ENCODE measurements at regions not wholly inside any gene's neighbourhood (a gene's known extent, or its start where the extent isn't known, plus 50 kb on each side); places are given as distances from the start of the nearest gene placed in this dataset.

DNA sequence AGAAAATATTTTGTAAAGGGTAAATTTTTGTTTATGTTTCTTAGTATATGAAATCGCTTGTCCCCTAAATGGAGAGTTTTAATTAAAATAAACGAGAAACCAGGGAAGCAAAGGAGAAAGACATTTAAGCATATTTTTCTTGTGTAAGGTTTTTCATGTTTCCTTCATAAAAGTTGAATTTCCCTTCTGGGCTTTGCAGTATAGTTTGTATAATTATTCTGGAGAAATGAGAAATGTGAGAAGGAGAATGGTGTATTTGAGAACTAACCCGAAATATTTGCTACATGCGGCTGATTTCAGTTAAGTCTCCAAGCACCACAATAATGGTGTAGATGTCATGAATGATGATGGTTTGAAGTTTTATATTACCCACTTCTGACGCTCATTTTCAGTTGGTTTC lies 307.7 kb upstream of the SEL1L start:
- Histone ChIP-seq H3K36me3 (ENCODE audit: insufficient read depth, low read length) (no peaks in the 10 kb centered on the region), H3K27me3 (ENCODE audit: control insufficient read depth in 1 of 2, insufficient read depth in 2 of 2, low read length in 2 of 2) (no peaks in the 10 kb centered on the region), H3K4me3 (ENCODE audit: low read length) (no peak overlapping the region), H3K27ac (ENCODE audit: low read depth in 1 of 2, low read length in 2 of 2) (no peak overlapping the region), H3K9me3 (ENCODE audit: control insufficient read depth in 1 of 2, insufficient read depth in 1 of 2, low read length in 2 of 2) (peaks cover 2 to 6% of the 10 kb centered on the region in 2 experiments), H3K4me1 (ENCODE audit: insufficient read depth, low read length) (no peaks in the 10 kb centered on the region)
- intact Hi-C loops (cut with DNase I, micrococcal nuclease), result no loop called here
- H3K36me3 Mint-ChIP-seq (ENCODE audit: low read depth), result no peaks in the 10 kb centered on the region
- ChIA-PET CTCF (no interaction called here), POLR2A (no interaction called here)
- no peaks in the 10 kb centered on the region for H3K27me3 Mint-ChIP-seq
- no peak for ATAC-seq (ENCODE audit: poor library complexity)
- no peaks in the 10 kb centered on the region for H3K4me1 Mint-ChIP-seq (ENCODE audit: low read depth)
- peaks cover 13% of the 10 kb centered on the region for H3K9me3 Mint-ChIP-seq
- no peak overlapping the region for H3K4me3 Mint-ChIP-seq
- DNase-seq, result no peak
- TF ChIP-seq, protein P1, sequence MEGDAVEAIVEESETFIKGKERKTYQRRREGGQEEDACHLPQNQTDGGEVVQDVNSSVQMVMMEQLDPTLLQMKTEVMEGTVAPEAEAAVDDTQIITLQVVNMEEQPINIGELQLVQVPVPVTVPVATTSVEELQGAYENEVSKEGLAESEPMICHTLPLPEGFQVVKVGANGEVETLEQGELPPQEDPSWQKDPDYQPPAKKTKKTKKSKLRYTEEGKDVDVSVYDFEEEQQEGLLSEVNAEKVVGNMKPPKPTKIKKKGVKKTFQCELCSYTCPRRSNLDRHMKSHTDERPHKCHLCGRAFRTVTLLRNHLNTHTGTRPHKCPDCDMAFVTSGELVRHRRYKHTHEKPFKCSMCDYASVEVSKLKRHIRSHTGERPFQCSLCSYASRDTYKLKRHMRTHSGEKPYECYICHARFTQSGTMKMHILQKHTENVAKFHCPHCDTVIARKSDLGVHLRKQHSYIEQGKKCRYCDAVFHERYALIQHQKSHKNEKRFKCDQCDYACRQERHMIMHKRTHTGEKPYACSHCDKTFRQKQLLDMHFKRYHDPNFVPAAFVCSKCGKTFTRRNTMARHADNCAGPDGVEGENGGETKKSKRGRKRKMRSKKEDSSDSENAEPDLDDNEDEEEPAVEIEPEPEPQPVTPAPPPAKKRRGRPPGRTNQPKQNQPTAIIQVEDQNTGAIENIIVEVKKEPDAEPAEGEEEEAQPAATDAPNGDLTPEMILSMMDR (IDR thresholded peaks at IDR 0.05), result no peak
- H3K27ac Mint-ChIP-seq, result no peak overlapping the region

DNA sequence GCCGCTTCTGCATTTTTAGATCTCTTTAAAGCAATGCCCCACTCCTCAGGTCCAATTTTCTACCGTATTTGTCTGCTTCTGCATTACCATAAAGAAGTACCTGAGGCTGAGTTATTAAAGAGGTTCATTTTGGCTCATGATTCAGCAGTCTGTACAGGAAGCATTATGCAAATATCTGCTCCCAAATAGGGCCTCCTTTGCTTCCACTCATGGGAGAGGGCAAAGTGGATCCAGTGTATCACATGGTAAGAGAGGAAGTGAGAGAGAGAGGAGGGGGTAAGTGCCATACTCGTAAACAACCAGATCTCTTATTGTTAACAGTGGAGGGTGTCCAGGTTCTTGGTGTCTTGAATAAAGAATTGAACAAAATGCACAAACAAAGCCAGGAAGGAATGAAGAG lies 316.1 kb upstream of the SEL1L start:
- no peak overlapping the region for H3K27ac ChIP-seq (ENCODE audit: low read depth in 1 of 2, low read length in 2 of 2)
- ChIA-PET CTCF (no interaction called here), POLR2A (no interaction called here)
- no peaks in the 10 kb centered on the region for H3K36me3 Mint-ChIP-seq (ENCODE audit: low read depth)
- H3K27me3 Mint-ChIP-seq, result no peaks in the 10 kb centered on the region
- no peak overlapping the region for H3K4me3 ChIP-seq (ENCODE audit: low read length)
- H3K4me1 ChIP-seq (ENCODE audit: insufficient read depth, low read length), result no peaks in the 10 kb centered on the region
- H3K4me3 Mint-ChIP-seq, result no peak overlapping the region
- TF ChIP-seq, protein P1 (IDR thresholded peaks at IDR 0.05), result no peak
- H3K27ac Mint-ChIP-seq, result no peak overlapping the region
- H3K9me3 Mint-ChIP-seq, result peaks cover 18% of the 10 kb centered on the region
- intact Hi-C loops (cut with DNase I, micrococcal nuclease), result no loop called here
- H3K36me3 ChIP-seq (ENCODE audit: insufficient read depth, low read length), result no peaks in the 10 kb centered on the region
- peaks cover 0 to 8% of the 10 kb centered on the region in 2 experiments for H3K9me3 ChIP-seq (ENCODE audit: control insufficient read depth in 1 of 2, insufficient read depth in 1 of 2, low read length in 2 of 2)
- H3K4me1 Mint-ChIP-seq (ENCODE audit: low read depth), result no peaks in the 10 kb centered on the region
- H3K27me3 ChIP-seq (ENCODE audit: control insufficient read depth in 1 of 2, insufficient read depth in 2 of 2, low read length in 2 of 2), result no peaks in the 10 kb centered on the region
- no peak for ATAC-seq (ENCODE audit: poor library complexity)
- no peak for DNase-seq

DNA sequence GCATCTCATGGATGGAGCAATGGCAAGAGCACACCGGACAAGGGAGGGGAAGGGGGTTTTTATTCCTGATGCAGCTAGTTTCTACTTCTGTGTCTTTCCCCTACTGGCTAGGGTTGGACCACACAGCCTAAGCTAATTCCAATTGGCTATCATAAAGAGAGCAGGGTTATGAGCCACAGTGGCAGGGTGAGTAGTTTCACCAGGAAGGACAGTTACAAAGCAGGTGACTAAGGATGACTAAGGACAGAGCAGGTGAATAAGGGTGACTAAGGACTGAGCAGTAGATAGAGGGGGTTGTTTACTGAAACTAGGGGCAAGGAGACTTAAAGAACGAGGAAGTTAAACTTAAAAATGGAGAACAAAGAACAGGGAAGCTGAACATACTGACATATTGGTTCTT lies 321.4 kb upstream of the SEL1L start:
- no peaks in the 10 kb centered on the region for H3K36me3 ChIP-seq (ENCODE audit: insufficient read depth, low read length)
- DNase-seq (no peak), ATAC-seq (ENCODE audit: poor library complexity) (no peak)
- intact Hi-C loops (cut with DNase I, micrococcal nuclease), result no loop called here
- H3K4me1 Mint-ChIP-seq (ENCODE audit: low read depth), result no peaks in the 10 kb centered on the region
- H3K27ac ChIP-seq (ENCODE audit: low read depth in 1 of 2, low read length in 2 of 2), result no peak overlapping the region
- H3K27me3 ChIP-seq (ENCODE audit: control insufficient read depth in 1 of 2, insufficient read depth in 2 of 2, low read length in 2 of 2), result no peaks in the 10 kb centered on the region
- H3K9me3 ChIP-seq (ENCODE audit: control insufficient read depth in 1 of 2, insufficient read depth in 1 of 2, low read length in 2 of 2), result peaks cover 11 to 18% of the 10 kb centered on the region in 2 experiments
- no peaks in the 10 kb centered on the region for H3K27me3 Mint-ChIP-seq
- no peak overlapping the region for H3K4me3 Mint-ChIP-seq
- no peak overlapping the region for H3K4me3 ChIP-seq (ENCODE audit: low read length)
- ChIA-PET CTCF (no interaction called here), POLR2A (no interaction called here)
- no peaks in the 10 kb centered on the region for H3K4me1 ChIP-seq (ENCODE audit: insufficient read depth, low read length)
- peaks cover 17% of the 10 kb centered on the region for H3K9me3 Mint-ChIP-seq
- TF ChIP-seq, protein P1 (IDR thresholded peaks at IDR 0.05), result no peak
- no peak overlapping the region for H3K27ac Mint-ChIP-seq
- no peaks in the 10 kb centered on the region for H3K36me3 Mint-ChIP-seq (ENCODE audit: low read depth)

Data from CD4-positive, alpha-beta T cell (primary cell).